ENCODE measurements at regions not wholly inside any gene's neighbourhood (a gene's known extent, or its start where the extent isn't known, plus 50 kb on each side); places are given as distances from the start of the nearest gene placed in this dataset.

DNA sequence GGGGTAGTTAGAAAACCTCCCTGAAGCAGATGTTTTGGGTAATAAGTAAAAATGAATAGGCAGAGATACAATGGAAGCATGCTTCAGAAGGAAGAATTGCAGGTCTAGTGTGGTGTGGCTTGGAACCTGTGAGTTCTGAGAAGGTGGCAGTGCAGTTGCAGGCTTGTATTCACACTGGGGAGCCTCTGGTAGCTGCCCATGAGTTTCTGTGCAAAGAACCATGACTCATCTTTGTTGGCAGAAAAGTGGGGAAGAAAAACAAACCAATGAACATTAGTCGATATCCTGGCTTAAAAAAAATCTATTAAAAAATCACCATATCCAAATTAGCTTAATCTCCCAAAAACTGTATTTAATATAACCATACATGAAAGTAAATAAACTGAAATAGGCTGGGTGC lies 232.6 kb downstream of the FAT3 start:
- TF ChIP-seq, protein P1, sequence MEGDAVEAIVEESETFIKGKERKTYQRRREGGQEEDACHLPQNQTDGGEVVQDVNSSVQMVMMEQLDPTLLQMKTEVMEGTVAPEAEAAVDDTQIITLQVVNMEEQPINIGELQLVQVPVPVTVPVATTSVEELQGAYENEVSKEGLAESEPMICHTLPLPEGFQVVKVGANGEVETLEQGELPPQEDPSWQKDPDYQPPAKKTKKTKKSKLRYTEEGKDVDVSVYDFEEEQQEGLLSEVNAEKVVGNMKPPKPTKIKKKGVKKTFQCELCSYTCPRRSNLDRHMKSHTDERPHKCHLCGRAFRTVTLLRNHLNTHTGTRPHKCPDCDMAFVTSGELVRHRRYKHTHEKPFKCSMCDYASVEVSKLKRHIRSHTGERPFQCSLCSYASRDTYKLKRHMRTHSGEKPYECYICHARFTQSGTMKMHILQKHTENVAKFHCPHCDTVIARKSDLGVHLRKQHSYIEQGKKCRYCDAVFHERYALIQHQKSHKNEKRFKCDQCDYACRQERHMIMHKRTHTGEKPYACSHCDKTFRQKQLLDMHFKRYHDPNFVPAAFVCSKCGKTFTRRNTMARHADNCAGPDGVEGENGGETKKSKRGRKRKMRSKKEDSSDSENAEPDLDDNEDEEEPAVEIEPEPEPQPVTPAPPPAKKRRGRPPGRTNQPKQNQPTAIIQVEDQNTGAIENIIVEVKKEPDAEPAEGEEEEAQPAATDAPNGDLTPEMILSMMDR (IDR thresholded peaks at IDR 0.05): no peak
- TF ChIP-seq, protein P2, sequence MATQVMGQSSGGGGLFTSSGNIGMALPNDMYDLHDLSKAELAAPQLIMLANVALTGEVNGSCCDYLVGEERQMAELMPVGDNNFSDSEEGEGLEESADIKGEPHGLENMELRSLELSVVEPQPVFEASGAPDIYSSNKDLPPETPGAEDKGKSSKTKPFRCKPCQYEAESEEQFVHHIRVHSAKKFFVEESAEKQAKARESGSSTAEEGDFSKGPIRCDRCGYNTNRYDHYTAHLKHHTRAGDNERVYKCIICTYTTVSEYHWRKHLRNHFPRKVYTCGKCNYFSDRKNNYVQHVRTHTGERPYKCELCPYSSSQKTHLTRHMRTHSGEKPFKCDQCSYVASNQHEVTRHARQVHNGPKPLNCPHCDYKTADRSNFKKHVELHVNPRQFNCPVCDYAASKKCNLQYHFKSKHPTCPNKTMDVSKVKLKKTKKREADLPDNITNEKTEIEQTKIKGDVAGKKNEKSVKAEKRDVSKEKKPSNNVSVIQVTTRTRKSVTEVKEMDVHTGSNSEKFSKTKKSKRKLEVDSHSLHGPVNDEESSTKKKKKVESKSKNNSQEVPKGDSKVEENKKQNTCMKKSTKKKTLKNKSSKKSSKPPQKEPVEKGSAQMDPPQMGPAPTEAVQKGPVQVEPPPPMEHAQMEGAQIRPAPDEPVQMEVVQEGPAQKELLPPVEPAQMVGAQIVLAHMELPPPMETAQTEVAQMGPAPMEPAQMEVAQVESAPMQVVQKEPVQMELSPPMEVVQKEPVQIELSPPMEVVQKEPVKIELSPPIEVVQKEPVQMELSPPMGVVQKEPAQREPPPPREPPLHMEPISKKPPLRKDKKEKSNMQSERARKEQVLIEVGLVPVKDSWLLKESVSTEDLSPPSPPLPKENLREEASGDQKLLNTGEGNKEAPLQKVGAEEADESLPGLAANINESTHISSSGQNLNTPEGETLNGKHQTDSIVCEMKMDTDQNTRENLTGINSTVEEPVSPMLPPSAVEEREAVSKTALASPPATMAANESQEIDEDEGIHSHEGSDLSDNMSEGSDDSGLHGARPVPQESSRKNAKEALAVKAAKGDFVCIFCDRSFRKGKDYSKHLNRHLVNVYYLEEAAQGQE (IDR thresholded peaks at IDR 0.05; ENCODE audit: insufficient read depth in 1 of 2, low read depth in 2 of 2, low read length in 1 of 2): no peak

Measured in Panc1 (cell line).